ENCODE measurements at regions not wholly inside any gene's neighbourhood (a gene's known extent, or its start where the extent isn't known, plus 50 kb on each side); places are given as distances from the start of the nearest gene placed in this dataset.

GRCh38 chr9:38224941-38225340 lies 155.9 kb upstream of the SHB start:
- no peak for TF ChIP-seq CTCF (IDR thresholded peaks at IDR 0.05; ENCODE audit: low read depth, low read length, missing control alignments)
- DNase-seq (ENCODE audit: extremely low read depth, low read depth) = no peak
- no peak overlapping the region for H3K4me3 ChIP-seq (replicated peaks; ENCODE audit: low read depth, low read length)

GRCh38 chr9:38216572-38216971 lies 147.5 kb upstream of the SHB start:
- no peak for TF ChIP-seq CTCF (IDR thresholded peaks at IDR 0.05; ENCODE audit: low read depth, low read length, missing control alignments)
- DNase-seq (ENCODE audit: extremely low read depth, low read depth) = no peak
- H3K4me3 ChIP-seq (replicated peaks; ENCODE audit: low read depth, low read length) = no peak overlapping the region

GRCh38 chr9:38215465-38215864 lies 146.4 kb upstream of the SHB start:
- TF ChIP-seq CTCF (IDR thresholded peaks at IDR 0.05; ENCODE audit: low read depth, low read length, missing control alignments) = no peak
- no peak overlapping the region for H3K4me3 ChIP-seq (replicated peaks; ENCODE audit: low read depth, low read length)
- no peak for DNase-seq (ENCODE audit: extremely low read depth, low read depth)

GRCh38 chr9:38214432-38214831 lies 145.4 kb upstream of the SHB start:
- no peak for TF ChIP-seq CTCF (IDR thresholded peaks at IDR 0.05; ENCODE audit: low read depth, low read length, missing control alignments)
- DNase-seq (ENCODE audit: extremely low read depth, low read depth) = no peak
- no peak overlapping the region for H3K4me3 ChIP-seq (replicated peaks; ENCODE audit: low read depth, low read length)

- TF ChIP-seq CTCF (IDR thresholded peaks at IDR 0.05; ENCODE audit: low read depth, low read length, missing control alignments) = no peak
- no peak for DNase-seq (ENCODE audit: extremely low read depth, low read depth)
These were observed 144.7 kb upstream of the SHB start for GRCh38 chr9:38213631-38214299.

GRCh38 chr9:38212016-38212415 lies 143.0 kb upstream of the SHB start:
- H3K4me3 ChIP-seq (replicated peaks; ENCODE audit: low read depth, low read length) = no peak overlapping the region
- no peak for TF ChIP-seq CTCF (IDR thresholded peaks at IDR 0.05; ENCODE audit: low read depth, low read length, missing control alignments)
- no peak for DNase-seq (ENCODE audit: extremely low read depth, low read depth)

More at GRCh38 chr9:38213631-38214299, 144.7 kb upstream of the SHB start:
- no peak overlapping the region for H3K4me3 ChIP-seq (replicated peaks; ENCODE audit: low read depth, low read length)

GRCh38 chr9:38211002-38211401 lies 142.0 kb upstream of the SHB start:
- no peak for DNase-seq (ENCODE audit: extremely low read depth, low read depth)
- TF ChIP-seq CTCF (IDR thresholded peaks at IDR 0.05; ENCODE audit: low read depth, low read length, missing control alignments) = no peak
- no peak overlapping the region for H3K4me3 ChIP-seq (replicated peaks; ENCODE audit: low read depth, low read length)
